H1 (cell line): ENCODE measurements at regions not wholly inside any gene's neighbourhood (a gene's known extent, or its start where the extent isn't known, plus 50 kb on each side); places are given as distances from the start of the nearest gene placed in this dataset.

Source experiments
- CTCF ChIA-PET: fragments of 300-600 bp; sonication (Branson Sonifier 250); formaldehyde crosslinking; loops from one replicate; lab custom pipeline; 2021; ENCODE audit not compliant: partially characterized antibody; lab: Charles Lee
- POLR2A ChIA-PET: fragments of 300-600 bp; sonication (Branson Sonifier 250); formaldehyde crosslinking; loops from one replicate; lab custom pipeline; 2021; ENCODE audit warnings: inconsistent platforms; ENCODE audit not compliant: partially characterized antibody; lab: Charles Lee
- DNase-seq, 2 experiments: peaks; one replicate each; pipeline versions ENCODE4 v3.0.0 to v3.0.0-alpha.2; 2010 to 2022; ENCODE audit warnings: low spot score in 2 of 2, low read depth in 1 of 2, mixed read lengths in 1 of 2
- FAIRE-seq: peaks from 2 replicates; lab custom pipeline; 2011; peaks lifted over from hg19 to GRCh38; lab: Jason Lieb, UNC
- H2AFZ ChIP-seq: 2 replicates; pipeline ENCODE4 v1.8.1; 2012; ENCODE audit warnings: low read length, inconsistent platforms
- H2AK5ac ChIP-seq: 2 replicates; pipeline ENCODE4 v1.6.1; 2013; ENCODE audit warnings: low read depth, low read length
- H2BK120ac ChIP-seq: replicated peaks from 2 replicates; pipeline ENCODE3; 2013; ENCODE audit warnings: low read depth, low read length, inconsistent platforms
- H2BK12ac ChIP-seq: 2 replicates; pipeline ENCODE4 v1.6.1; 2013; ENCODE audit warnings: low read depth, low read length
- H2BK15ac ChIP-seq: 2 replicates; pipeline ENCODE4 v1.6.1; 2013; ENCODE audit warnings: low read length
- H2BK20ac ChIP-seq: 2 replicates; pipeline ENCODE4 v1.6.1; 2013; ENCODE audit warnings: low read length
- H2BK5ac ChIP-seq: 2 replicates; pipeline ENCODE4 v1.6.1; 2013; ENCODE audit warnings: low read depth, low read length
- H3K14ac ChIP-seq: 2 replicates; pipeline ENCODE4 v1.6.1; 2013; ENCODE audit warnings: inconsistent platforms; ENCODE audit not compliant: insufficient read length
- H3K18ac ChIP-seq: 2 replicates; pipeline ENCODE4 v1.6.1; 2013; ENCODE audit warnings: low read length; ENCODE audit errors: extremely low read depth
- H3K23ac ChIP-seq: 2 replicates; pipeline ENCODE4 v1.6.1; 2013; ENCODE audit warnings: inconsistent platforms; ENCODE audit not compliant: insufficient read length
- H3K23me2 ChIP-seq: 2 replicates; pipeline ENCODE4 v1.6.1; 2013; ENCODE audit warnings: low read depth, low read length
- H3K27ac ChIP-seq: 2 replicates; pipeline ENCODE4 v1.6.1; 2011; ENCODE audit warnings: low read depth, low read length, inconsistent platforms
- H3K27me3 ChIP-seq, 4 experiments: replicated peaks in 1 of 4; 1 replicate in 1 of 4; 2 replicates in 3 of 4; pipeline versions ENCODE4 v1.6.1 to v1.8.1; 2011 to 2013; ENCODE audit warnings: low read length in 3 of 4, mild to moderate bottlenecking in 3 of 4, inconsistent platforms in 2 of 4, mixed read lengths in 2 of 4, moderate library complexity in 1 of 4; ENCODE audit not compliant: control insufficient read depth in 3 of 4, insufficient read depth in 3 of 4; ENCODE audit errors: extremely low read depth in 1 of 4
- H3K36me3 ChIP-seq, 4 experiments: 2 replicates each; pipeline versions ENCODE4 v1.6.1 to v1.8.1; 2011 to 2013; ENCODE audit warnings: mild to moderate bottlenecking in 4 of 4, low read length in 3 of 4, moderate library complexity in 2 of 4, control low read depth in 1 of 4, inconsistent platforms in 1 of 4; ENCODE audit not compliant: insufficient read depth in 4 of 4, control insufficient read depth in 2 of 4
- H3K4ac ChIP-seq: replicated peaks from 2 replicates; pipeline ENCODE3; 2013; ENCODE audit warnings: low read length, low read depth, mixed read lengths, inconsistent platforms; ENCODE audit not compliant: insufficient read length
- H3K4me1 ChIP-seq, 4 experiments: replicated peaks in 1 of 4; 1 replicate in 1 of 4; 2 replicates in 3 of 4; pipeline versions ENCODE4 v1.6.1 to v1.8.1; 2011 to 2013; ENCODE audit warnings: low read length in 3 of 4, inconsistent platforms in 2 of 4, mixed read lengths in 1 of 4; ENCODE audit not compliant: insufficient read depth in 4 of 4, control insufficient read depth in 3 of 4
- H3K4me2 ChIP-seq, 2 experiments: 2 replicates each; pipeline versions ENCODE4 v1.6.1 to v1.8.1; 2011 to 2013; ENCODE audit warnings: low read depth in 2 of 2, low read length in 2 of 2, control low read depth in 1 of 2, inconsistent platforms in 1 of 2, mild to moderate bottlenecking in 1 of 2; ENCODE audit not compliant: insufficient read depth in 1 of 2
- H3K4me3 ChIP-seq, 4 experiments: fragments of 200-600, 300-600 bp in 1 of 4; sonication (generic), shearing (Covaris generic), sonication (Bioruptor Twin) in 1 of 4; 2 replicates each; pipeline versions ENCODE4 v1.5.1 to v1.8.1; 2011 to 2016; ENCODE audit warnings: low read length in 4 of 4, low read depth in 3 of 4, control low read depth in 2 of 4, inconsistent platforms in 2 of 4, mild to moderate bottlenecking in 2 of 4, mixed read lengths in 1 of 4, moderate library complexity in 1 of 4; ENCODE audit not compliant: insufficient read depth in 2 of 4; ENCODE audit errors: extremely low read depth in 1 of 4
- H3K56ac ChIP-seq: replicated peaks from 2 replicates; pipeline ENCODE3; 2013; ENCODE audit warnings: low read depth, mild to moderate bottlenecking, mixed read lengths, low read length, inconsistent platforms; ENCODE audit not compliant: insufficient read length
- H3K79me1 ChIP-seq: 2 replicates; pipeline ENCODE4 v1.6.1; 2013; ENCODE audit warnings: low read depth, low read length, control low read depth
- H3K79me2 ChIP-seq, 2 experiments: 2 replicates each; pipeline versions ENCODE4 v1.6.1 to v1.8.1; 2012 to 2013; ENCODE audit warnings: low read length in 2 of 2, mild to moderate bottlenecking in 2 of 2, inconsistent platforms in 1 of 2; ENCODE audit not compliant: insufficient read depth in 2 of 2, control insufficient read depth in 1 of 2
- H3K9ac ChIP-seq, 4 experiments: replicated peaks in 1 of 4; 1 replicate in 1 of 4; 2 replicates in 3 of 4; pipeline versions ENCODE4 v1.6.1 to v1.8.1; 2011 to 2013; ENCODE audit warnings: low read depth in 3 of 4, low read length in 3 of 4, control low read depth in 2 of 4, mild to moderate bottlenecking in 2 of 4, moderate library complexity in 2 of 4, inconsistent platforms in 1 of 4; ENCODE audit errors: extremely low read depth in 1 of 4
- H3K9me3 ChIP-seq, 2 experiments: 2 replicates each; pipeline versions ENCODE4 v1.6.1 to v1.8.1; 2012 to 2013; ENCODE audit warnings: mild to moderate bottlenecking in 2 of 2, moderate library complexity in 2 of 2, control low read depth in 1 of 2, inconsistent platforms in 1 of 2, low read depth in 1 of 2, low read length in 1 of 2, mixed read lengths in 1 of 2; ENCODE audit not compliant: insufficient read depth in 2 of 2
- H4K20me1 ChIP-seq, 2 experiments: replicated peaks in 1 of 2; 2 replicates each; pipeline versions ENCODE3 to v1.8.1; 2011 to 2013; ENCODE audit warnings: inconsistent platforms in 2 of 2, low read length in 2 of 2, mild to moderate bottlenecking in 1 of 2; ENCODE audit not compliant: insufficient read depth in 2 of 2, control insufficient read depth in 1 of 2
- H4K5ac ChIP-seq: 2 replicates; pipeline ENCODE4 v1.6.1; 2013; ENCODE audit warnings: low read length, low read depth, mixed read lengths, inconsistent platforms; ENCODE audit not compliant: insufficient read length
- H4K8ac ChIP-seq: 2 replicates; pipeline ENCODE4 v1.8.0; 2013; ENCODE audit warnings: mild to moderate bottlenecking, moderate library complexity, low read length, inconsistent platforms; ENCODE audit not compliant: insufficient read depth; ENCODE audit errors: extremely low read depth
- H4K91ac ChIP-seq: replicated peaks from 2 replicates; pipeline ENCODE3; 2013; ENCODE audit warnings: low read length, mixed read lengths, inconsistent platforms; ENCODE audit not compliant: insufficient read length
- CBX5 ChIP-seq: fragments of 300-800, 300-1000 bp; sonication (generic); IDR thresholded peaks from 2 replicates; pipeline ENCODE4 v1.7.1; 2016; ENCODE audit warnings: antibody characterized with exemption, low read length, low read depth
- CEBPB ChIP-seq: IDR thresholded peaks from 2 replicates; pipeline ENCODE4 v1.6.1; 2012; ENCODE audit warnings: low read depth, low read length
- WGBS, 2 experiments: shearing (Covaris generic) in 1 of 2; methylation state at CpG; one replicate each; pipeline versions ENCODE4 v1.1.6 to v1.1.7; 2013 to 2015; ENCODE audit warnings: low lambda C conversion rate in 2 of 2, mixed read lengths in 2 of 2, inconsistent platforms in 1 of 2, low coverage in 1 of 2, missing lambda C conversion rate in 1 of 2; ENCODE audit not compliant: insufficient replicate concordance in 2 of 2, insufficient coverage in 1 of 2, insufficient read length in 1 of 2; ENCODE audit errors: extremely low coverage in 1 of 2, missing lambda C conversion rate in 1 of 2; 5-methylcytosine and 5-hydroxymethylcytosine counted together

GRCh38 chr13:40096357-40096901 is 441.0 kb downstream of the COG6 start:
- Histone ChIP-seq H2BK120ac (no peak overlapping the region), H3K4me1 (peaks cover 3 to 6% (median 4%) of the 10 kb centered on the region in 4 experiments; a peak in 3 of 7 replicates), H3K9ac (no peak overlapping the region), H3K56ac (no peak overlapping the region), H2BK15ac (no peak overlapping the region), H3K9me3 (peaks cover 7 to 11% of the 10 kb centered on the region in 2 experiments), H3K23ac (no peak overlapping the region), H2AK5ac (no peak overlapping the region), H4K91ac (no peak overlapping the region), H3K4me3 (no peak overlapping the region)
- CTCF ChIA-PET = interaction anchor here (1.2 to 2.2 kb wide), 3 partner anchors 27 to 51 kb away, joined by 3 to 7 read pairs (median 4); no protein-coding TSS in a partner anchor
- no peak for FAIRE-seq
- POLR2A ChIA-PET = no interaction called here
- TF ChIP-seq CBX5 (no peak), CEBPB (no peak)
- TF ChIP-seq, all 59 proteins: peak for 0
- no peaks in the 10 kb centered on the region for H3K79me1 ChIP-seq
- H2AFZ ChIP-seq = no peak overlapping the region
- no peak overlapping the region for H3K14ac ChIP-seq
- H2BK20ac ChIP-seq = no peak overlapping the region
- 68% methylated on average over 4 of the region's 4 CpGs; no CpG with 5 or more reads in 1 of the 2 experiments for WGBS, 2 experiments
- no peak overlapping the region for H4K5ac ChIP-seq
- H3K27ac ChIP-seq = no peak overlapping the region
- H2BK5ac ChIP-seq = no peak overlapping the region
- DNase-seq = no peak
- no peak overlapping the region for H3K4ac ChIP-seq
- H3K23me2 ChIP-seq = peaks cover 2% of the 10 kb centered on the region; the same call in 1 of the 2 replicates
- no peak overlapping the region for H4K8ac ChIP-seq
- H3K79me2 ChIP-seq = no peaks in the 10 kb centered on the region
- no peaks in the 10 kb centered on the region for H3K27me3 ChIP-seq
- H4K20me1 ChIP-seq = no peaks in the 10 kb centered on the region
- H3K18ac ChIP-seq = no peak overlapping the region; the same call in 1 of the 2 replicates
- H3K36me3 ChIP-seq = no peaks in the 10 kb centered on the region
- H3K4me2 ChIP-seq = no peak overlapping the region
- H2BK12ac ChIP-seq = no peak overlapping the region; the same call in 1 of the 2 replicates
